ENCODE measurements at regions not wholly inside any gene's neighbourhood (a gene's known extent, or its start where the extent isn't known, plus 50 kb on each side); places are given as distances from the start of the nearest gene placed in this dataset.
"Not testable (repeated sequence)": the region's sequence is repeated elsewhere in the genome, so short reads cannot be mapped to it uniquely, and the experiment has no call there.

GRCh38 chr10:124190476-124190875, 97.1 kb upstream of the CHST15 start:
- H3K9me3 ChIP-seq (ENCODE audit: control insufficient read depth in 1 of 2, low read length in 2 of 2); H3K27ac ChIP-seq (ENCODE audit: low read depth, low read length); H3K4me3 ChIP-seq (ENCODE audit: low read depth in 1 of 2, low read length in 2 of 2); H3K36me3 ChIP-seq (ENCODE audit: control insufficient read depth in 1 of 2, insufficient read depth in 2 of 2, low read length in 2 of 2); H3K9ac ChIP-seq (ENCODE audit: low read depth in 1 of 2, low read length in 2 of 2); H3K27me3 ChIP-seq (ENCODE audit: control insufficient read depth in 1 of 2, insufficient read depth in 2 of 2, low read length in 2 of 2); H3K4me1 ChIP-seq (ENCODE audit: control insufficient read depth in 1 of 2, insufficient read depth in 2 of 2, low read length in 2 of 2): not testable (repeated sequence)

GRCh38 chr10:124186956-124187355, 93.6 kb upstream of the CHST15 start:
- Histone ChIP-seq H3K36me3 (ENCODE audit: control insufficient read depth in 1 of 2, insufficient read depth in 2 of 2, low read length in 2 of 2) (no peaks in the 10 kb centered on the region), H3K4me3 (ENCODE audit: low read depth in 1 of 2, low read length in 2 of 2) (no peak overlapping the region), H3K4me1 (ENCODE audit: control insufficient read depth in 1 of 2, insufficient read depth in 2 of 2, low read length in 2 of 2) (no peaks in the 10 kb centered on the region), H3K27me3 (ENCODE audit: control insufficient read depth in 1 of 2, insufficient read depth in 2 of 2, low read length in 2 of 2) (no peaks in the 10 kb centered on the region), H3K9me3 (ENCODE audit: control insufficient read depth in 1 of 2, low read length in 2 of 2) (no peaks in the 10 kb centered on the region), H3K27ac (ENCODE audit: low read depth, low read length) (no peak overlapping the region), H3K9ac (ENCODE audit: low read depth in 1 of 2, low read length in 2 of 2) (no peak overlapping the region)

GRCh38 chr10:124185084-124185483, 91.7 kb upstream of the CHST15 start:
- Histone ChIP-seq H3K9me3 (ENCODE audit: control insufficient read depth in 1 of 2, low read length in 2 of 2) (no peaks in the 10 kb centered on the region), H3K4me1 (ENCODE audit: control insufficient read depth in 1 of 2, insufficient read depth in 2 of 2, low read length in 2 of 2) (no peaks in the 10 kb centered on the region), H3K27me3 (ENCODE audit: control insufficient read depth in 1 of 2, insufficient read depth in 2 of 2, low read length in 2 of 2) (no peaks in the 10 kb centered on the region), H3K27ac (ENCODE audit: low read depth, low read length) (no peak overlapping the region), H3K36me3 (ENCODE audit: control insufficient read depth in 1 of 2, insufficient read depth in 2 of 2, low read length in 2 of 2) (no peaks in the 10 kb centered on the region), H3K4me3 (ENCODE audit: low read depth in 1 of 2, low read length in 2 of 2) (no peak overlapping the region), H3K9ac (ENCODE audit: low read depth in 1 of 2, low read length in 2 of 2) (no peak overlapping the region)

- Histone ChIP-seq H3K27ac (ENCODE audit: low read depth, low read length) (no peak overlapping the region), H3K27me3 (ENCODE audit: control insufficient read depth in 1 of 2, insufficient read depth in 2 of 2, low read length in 2 of 2) (no peaks in the 10 kb centered on the region), H3K9me3 (ENCODE audit: control insufficient read depth in 1 of 2, low read length in 2 of 2) (no peaks in the 10 kb centered on the region), H3K4me1 (ENCODE audit: control insufficient read depth in 1 of 2, insufficient read depth in 2 of 2, low read length in 2 of 2) (no peaks in the 10 kb centered on the region), H3K4me3 (ENCODE audit: low read depth in 1 of 2, low read length in 2 of 2) (no peak overlapping the region), H3K36me3 (ENCODE audit: control insufficient read depth in 1 of 2, insufficient read depth in 2 of 2, low read length in 2 of 2) (no peaks in the 10 kb centered on the region), H3K9ac (ENCODE audit: low read depth in 1 of 2, low read length in 2 of 2) (no peak overlapping the region)
Observed at GRCh38 chr10:124184208-124184830, 90.9 kb upstream of the CHST15 start.

- Histone ChIP-seq H3K4me3 (ENCODE audit: low read depth in 1 of 2, low read length in 2 of 2) (no peak overlapping the region), H3K9me3 (ENCODE audit: control insufficient read depth in 1 of 2, low read length in 2 of 2) (no peaks in the 10 kb centered on the region), H3K36me3 (ENCODE audit: control insufficient read depth in 1 of 2, insufficient read depth in 2 of 2, low read length in 2 of 2) (no peaks in the 10 kb centered on the region), H3K27me3 (ENCODE audit: control insufficient read depth in 1 of 2, insufficient read depth in 2 of 2, low read length in 2 of 2) (no peaks in the 10 kb centered on the region), H3K27ac (ENCODE audit: low read depth, low read length) (no peak overlapping the region), H3K4me1 (ENCODE audit: control insufficient read depth in 1 of 2, insufficient read depth in 2 of 2, low read length in 2 of 2) (no peaks in the 10 kb centered on the region), H3K9ac (ENCODE audit: low read depth in 1 of 2, low read length in 2 of 2) (no peak overlapping the region)
Observed at GRCh38 chr10:124183617-124184016, 90.2 kb upstream of the CHST15 start.

GRCh38 chr10:124182088-124182541, 88.7 kb upstream of the CHST15 start:
- no peaks in the 10 kb centered on the region for H3K27me3 ChIP-seq (ENCODE audit: control insufficient read depth in 1 of 2, insufficient read depth in 2 of 2, low read length in 2 of 2)
- H3K9ac ChIP-seq (ENCODE audit: low read depth in 1 of 2, low read length in 2 of 2), result no peak overlapping the region
- no peak overlapping the region for H3K4me3 ChIP-seq (ENCODE audit: low read depth in 1 of 2, low read length in 2 of 2)
- H3K9me3 ChIP-seq (ENCODE audit: control insufficient read depth in 1 of 2, low read length in 2 of 2), result no peaks in the 10 kb centered on the region
- no peaks in the 10 kb centered on the region for H3K4me1 ChIP-seq (ENCODE audit: control insufficient read depth in 1 of 2, insufficient read depth in 2 of 2, low read length in 2 of 2)
- H3K36me3 ChIP-seq (ENCODE audit: control insufficient read depth in 1 of 2, insufficient read depth in 2 of 2, low read length in 2 of 2), result no peaks in the 10 kb centered on the region
- H3K27ac ChIP-seq (ENCODE audit: low read depth, low read length), result no peak overlapping the region

- H3K27ac ChIP-seq (ENCODE audit: low read depth, low read length), result no peak overlapping the region
- H3K9ac ChIP-seq (ENCODE audit: low read depth in 1 of 2, low read length in 2 of 2), result no peak overlapping the region
- H3K4me3 ChIP-seq (ENCODE audit: low read depth in 1 of 2, low read length in 2 of 2), result no peak overlapping the region
- H3K27me3 ChIP-seq (ENCODE audit: control insufficient read depth in 1 of 2, insufficient read depth in 2 of 2, low read length in 2 of 2), result no peaks in the 10 kb centered on the region
- no peaks in the 10 kb centered on the region for H3K36me3 ChIP-seq (ENCODE audit: control insufficient read depth in 1 of 2, insufficient read depth in 2 of 2, low read length in 2 of 2)
- H3K4me1 ChIP-seq (ENCODE audit: control insufficient read depth in 1 of 2, insufficient read depth in 2 of 2, low read length in 2 of 2), result no peaks in the 10 kb centered on the region
- no peaks in the 10 kb centered on the region for H3K9me3 ChIP-seq (ENCODE audit: control insufficient read depth in 1 of 2, low read length in 2 of 2)
Observed at GRCh38 chr10:124181656-124182055, 88.3 kb upstream of the CHST15 start.

- Histone ChIP-seq H3K9ac (ENCODE audit: low read depth in 1 of 2, low read length in 2 of 2) (no peak overlapping the region), H3K4me3 (ENCODE audit: low read depth in 1 of 2, low read length in 2 of 2) (no peak overlapping the region), H3K36me3 (ENCODE audit: control insufficient read depth in 1 of 2, insufficient read depth in 2 of 2, low read length in 2 of 2) (no peaks in the 10 kb centered on the region), H3K27ac (ENCODE audit: low read depth, low read length) (no peak overlapping the region), H3K27me3 (ENCODE audit: control insufficient read depth in 1 of 2, insufficient read depth in 2 of 2, low read length in 2 of 2) (no peaks in the 10 kb centered on the region), H3K4me1 (ENCODE audit: control insufficient read depth in 1 of 2, insufficient read depth in 2 of 2, low read length in 2 of 2) (no peaks in the 10 kb centered on the region), H3K9me3 (ENCODE audit: control insufficient read depth in 1 of 2, low read length in 2 of 2) (no peaks in the 10 kb centered on the region)
Observed at GRCh38 chr10:124180947-124181549, 87.7 kb upstream of the CHST15 start.

GRCh38 chr10:124180044-124180745, 86.8 kb upstream of the CHST15 start:
- H3K9me3 ChIP-seq (ENCODE audit: control insufficient read depth in 1 of 2, low read length in 2 of 2), result no peaks in the 10 kb centered on the region
- no peak overlapping the region for H3K9ac ChIP-seq (ENCODE audit: low read depth in 1 of 2, low read length in 2 of 2)
- no peaks in the 10 kb centered on the region for H3K36me3 ChIP-seq (ENCODE audit: control insufficient read depth in 1 of 2, insufficient read depth in 2 of 2, low read length in 2 of 2)
- H3K27me3 ChIP-seq (ENCODE audit: control insufficient read depth in 1 of 2, insufficient read depth in 2 of 2, low read length in 2 of 2), result no peaks in the 10 kb centered on the region
- no peaks in the 10 kb centered on the region for H3K4me1 ChIP-seq (ENCODE audit: control insufficient read depth in 1 of 2, insufficient read depth in 2 of 2, low read length in 2 of 2)
- H3K4me3 ChIP-seq (ENCODE audit: low read depth in 1 of 2, low read length in 2 of 2), result no peak overlapping the region
- no peak overlapping the region for H3K27ac ChIP-seq (ENCODE audit: low read depth, low read length)

GRCh38 chr10:124179308-124180043, 86.1 kb upstream of the CHST15 start:
- H3K4me3 ChIP-seq (ENCODE audit: low read depth in 1 of 2, low read length in 2 of 2), result no peak overlapping the region
- H3K4me1 ChIP-seq (ENCODE audit: control insufficient read depth in 1 of 2, insufficient read depth in 2 of 2, low read length in 2 of 2), result no peaks in the 10 kb centered on the region
- H3K36me3 ChIP-seq (ENCODE audit: control insufficient read depth in 1 of 2, insufficient read depth in 2 of 2, low read length in 2 of 2), result no peaks in the 10 kb centered on the region
- H3K9me3 ChIP-seq (ENCODE audit: control insufficient read depth in 1 of 2, low read length in 2 of 2), result no peaks in the 10 kb centered on the region
- H3K9ac ChIP-seq (ENCODE audit: low read depth in 1 of 2, low read length in 2 of 2), result no peak overlapping the region
- H3K27me3 ChIP-seq (ENCODE audit: control insufficient read depth in 1 of 2, insufficient read depth in 2 of 2, low read length in 2 of 2), result no peaks in the 10 kb centered on the region
- no peak overlapping the region for H3K27ac ChIP-seq (ENCODE audit: low read depth, low read length)
